Activated CD4-positive, alpha-beta T cell treated with anti-CD3 and anti-CD28 coated beads, Interleukin-10, Interleukin-2, amounts not matched to agents 100 ng/mL and 50 ng/mL, durations not matched to agents 16 hours and 8 hours (primary cell): ENCODE measurements at regions not wholly inside any gene's neighbourhood (a gene's known extent, or its start where the extent isn't known, plus 50 kb on each side); places are given as distances from the start of the nearest gene placed in this dataset.
"Not testable (repeated sequence)": the region's sequence is repeated elsewhere in the genome, so short reads cannot be mapped to it uniquely, and the experiment has no call there.

Experiments used
- DNase-seq: peaks from one replicate; pipeline ENCODE4 v3.0.0-alpha.2; 2020

DNA sequence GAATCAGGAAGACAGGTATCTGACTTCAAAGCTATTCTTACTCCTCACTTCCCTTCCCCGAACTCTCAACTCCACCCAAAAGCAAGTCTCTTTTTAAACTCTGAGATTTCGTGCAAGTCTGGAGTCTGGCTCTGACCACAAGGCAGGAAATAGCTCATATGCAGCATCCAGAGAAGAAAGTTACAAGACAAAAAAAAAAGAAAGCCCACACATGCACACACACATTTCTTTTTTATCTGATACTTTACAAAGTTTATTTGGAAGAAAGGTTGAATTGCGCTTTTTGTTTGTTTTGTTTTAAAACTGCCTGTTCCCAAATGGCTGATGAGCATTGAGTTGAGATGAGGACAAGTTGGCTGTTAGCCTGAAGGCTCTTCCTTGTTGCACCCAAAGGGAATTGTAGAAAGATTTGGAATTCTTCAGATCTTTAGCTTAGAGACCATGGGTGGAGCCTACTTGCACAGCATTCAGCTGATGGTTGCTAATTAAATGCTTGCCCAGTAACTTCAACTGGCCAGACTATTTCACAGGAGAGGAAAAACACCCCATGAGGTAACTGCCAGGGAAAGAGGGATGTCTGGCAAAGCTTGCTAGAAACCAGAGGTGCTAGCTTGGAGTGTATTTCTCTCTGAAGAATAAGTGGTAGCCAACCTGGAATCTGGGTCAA, 490.3 kb downstream of the TTLL7 start:
- peak; percentile 85 for DNase-seq

GRCh38 chr1:83505148-83505547, 493.8 kb downstream of the TTLL7 start:
- no peak for DNase-seq

DNA sequence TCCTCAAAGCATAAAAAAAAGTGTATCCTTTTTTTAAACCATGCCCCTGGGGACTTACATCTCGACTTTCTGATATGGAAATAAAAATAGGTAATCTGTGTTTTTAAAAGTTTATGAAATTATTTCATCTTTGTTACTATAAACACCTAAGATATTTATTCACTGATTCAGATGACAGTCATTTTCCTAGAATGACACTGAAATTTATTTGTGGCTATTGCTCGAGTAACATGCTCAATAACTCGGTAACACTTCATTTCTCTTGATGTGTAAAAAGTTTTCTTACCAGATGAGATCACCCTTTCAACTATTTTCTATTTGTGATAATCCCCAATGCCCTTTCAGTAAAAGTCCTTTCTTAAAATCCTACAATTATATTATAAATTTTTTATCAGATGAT, 495.8 kb downstream of the TTLL7 start:
- DNase-seq, result no peak

- DNase-seq, result peak; percentile 63
Measured at GRCh38 chr1:83500987-83501591, 497.8 kb downstream of the TTLL7 start.

GRCh38 chr1:83500531-83500930, 498.4 kb downstream of the TTLL7 start:
- DNase-seq, result no peak

DNA sequence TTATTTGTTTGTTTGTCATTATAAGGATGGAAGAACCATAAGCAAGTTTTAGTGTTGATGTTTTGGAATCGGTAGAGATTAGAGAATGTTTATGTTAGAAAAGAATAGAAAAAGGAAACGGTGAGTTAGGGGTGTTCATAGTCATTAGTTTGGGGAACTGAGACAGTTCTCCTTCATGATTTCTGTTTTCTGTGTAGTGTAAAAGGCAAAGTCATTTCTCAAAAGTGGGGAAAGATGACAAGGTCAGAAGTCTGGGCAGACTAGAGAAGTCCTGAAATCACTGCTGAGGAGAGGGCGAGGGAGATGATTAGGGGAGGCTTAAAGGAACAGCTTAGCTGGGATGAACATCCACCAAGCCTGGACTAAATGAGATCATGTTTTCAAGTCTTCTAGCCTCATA, 498.9 kb downstream of the TTLL7 start:
- peak; percentile 2 for DNase-seq

DNA sequence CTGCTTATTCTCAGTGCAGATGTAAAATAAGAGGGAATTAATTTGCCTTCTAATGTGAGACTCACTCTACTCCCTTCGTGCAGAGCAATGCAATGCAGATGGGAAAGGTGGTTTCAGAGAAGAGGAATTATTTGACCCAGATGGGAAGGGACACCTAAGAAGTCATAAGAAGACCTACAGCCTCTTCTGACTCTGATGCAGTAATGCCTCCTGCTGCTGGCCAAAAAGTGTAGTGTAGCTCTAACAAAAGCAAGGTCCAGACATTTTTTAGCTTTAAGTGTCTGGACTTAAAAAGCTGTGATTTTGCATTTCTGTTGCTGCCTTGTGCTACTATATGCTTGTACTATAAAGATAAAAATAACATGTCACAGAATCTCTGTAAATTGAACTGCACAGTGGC, 501.4 kb downstream of the TTLL7 start:
- DNase-seq, result no peak

DNA sequence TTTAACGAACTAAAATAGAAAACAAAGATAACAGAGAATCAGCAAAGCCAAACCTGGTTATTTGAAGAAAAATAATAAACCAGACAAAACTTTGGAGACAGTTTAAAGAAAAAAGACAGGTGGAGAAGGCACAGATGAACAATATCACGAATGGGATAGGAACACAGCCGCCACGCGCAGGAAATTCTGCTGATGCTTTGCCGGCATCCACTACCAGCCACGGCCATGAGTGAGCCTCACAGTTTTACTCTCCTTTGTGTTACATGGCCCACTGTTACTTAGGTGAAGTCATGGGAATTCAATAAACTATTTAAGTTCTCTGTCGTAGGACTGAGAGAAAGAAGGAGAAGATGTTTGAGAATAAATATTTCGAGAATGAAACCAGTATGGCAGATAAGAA, 503.4 kb downstream of the TTLL7 start:
- no peak for DNase-seq

GRCh38 chr1:83493633-83494032, 505.3 kb downstream of the TTLL7 start:
- DNase-seq, result no peak

DNA sequence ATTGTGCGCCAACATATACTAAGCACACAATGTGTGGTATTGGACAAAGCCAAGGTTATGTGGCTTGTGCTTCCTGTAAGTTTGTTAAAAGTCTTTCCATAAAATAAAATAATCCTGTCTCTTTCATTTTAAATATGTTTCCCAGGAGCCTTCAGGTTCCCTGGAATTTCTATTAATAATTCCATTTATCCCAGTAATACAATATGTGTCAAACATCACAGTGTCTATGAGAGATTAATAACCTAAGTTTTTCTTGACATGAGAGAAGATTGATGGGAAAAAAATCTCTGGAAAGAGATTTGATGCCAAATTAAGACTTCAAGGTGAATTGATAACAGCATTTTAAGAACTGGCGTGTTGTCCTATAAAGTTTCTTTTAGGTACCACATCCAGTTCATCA, 507.0 kb downstream of the TTLL7 start:
- DNase-seq, result no peak

DNA sequence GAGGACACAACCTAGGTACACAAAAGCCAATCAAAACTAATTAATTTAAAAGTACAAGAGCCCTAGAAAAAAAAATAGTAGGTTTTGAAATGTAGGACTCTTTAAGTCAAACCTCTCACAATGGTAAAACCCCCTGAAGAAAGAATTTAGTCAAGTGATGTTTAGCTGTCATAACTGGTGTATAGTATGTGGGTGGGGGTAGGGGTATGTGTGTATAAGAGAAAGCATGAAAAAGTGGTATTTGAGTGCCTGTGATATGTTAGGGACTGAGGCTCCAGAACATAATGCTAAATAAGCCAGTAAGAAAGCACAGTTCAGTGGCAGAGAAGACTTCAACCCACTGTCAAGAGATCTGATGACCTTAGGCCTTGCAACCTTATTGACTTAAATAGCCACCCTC, 507.9 kb downstream of the TTLL7 start:
- DNase-seq, result no peak

DNA sequence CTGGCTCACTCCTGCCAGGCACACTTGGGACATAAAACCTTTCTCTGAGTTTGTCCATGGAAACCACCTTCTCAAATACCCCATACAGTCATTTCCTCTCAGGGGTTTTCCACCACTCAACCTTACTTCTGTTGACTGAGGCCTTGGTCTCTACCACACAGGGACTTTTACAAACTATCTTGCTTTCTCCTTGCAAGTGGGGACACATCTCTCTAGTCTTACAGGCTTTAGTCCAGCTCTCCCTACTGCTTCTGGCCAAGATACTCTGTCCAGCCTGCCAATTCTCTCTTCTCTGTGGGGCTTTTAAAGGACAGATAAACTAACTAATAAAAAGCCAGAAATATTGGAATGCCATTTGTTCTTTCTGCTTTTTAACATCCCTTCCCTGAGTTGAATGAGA, 510.8 kb downstream of the TTLL7 start:
- peak; percentile 64 for DNase-seq

DNA sequence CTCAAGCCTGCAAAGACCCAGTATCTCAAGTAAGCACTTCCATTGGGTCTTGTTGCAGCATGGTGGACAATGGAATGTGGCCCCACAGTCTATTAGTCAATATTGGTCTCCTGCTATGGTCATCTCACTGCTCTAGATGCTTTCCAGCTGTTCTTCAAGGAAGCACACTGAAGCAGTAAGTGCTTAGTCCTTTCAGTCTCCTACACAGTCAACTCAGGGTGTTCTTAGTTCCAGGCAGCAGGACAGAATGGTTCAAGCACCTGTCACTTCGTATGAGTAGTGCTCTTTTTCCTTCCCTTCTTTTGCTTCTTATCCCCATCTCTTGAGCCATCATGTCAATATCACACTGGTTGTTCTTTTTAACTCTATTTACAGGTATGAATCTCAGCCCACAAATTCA, 511.5 kb downstream of the TTLL7 start:
- DNase-seq, result not testable (repeated sequence)

DNA sequence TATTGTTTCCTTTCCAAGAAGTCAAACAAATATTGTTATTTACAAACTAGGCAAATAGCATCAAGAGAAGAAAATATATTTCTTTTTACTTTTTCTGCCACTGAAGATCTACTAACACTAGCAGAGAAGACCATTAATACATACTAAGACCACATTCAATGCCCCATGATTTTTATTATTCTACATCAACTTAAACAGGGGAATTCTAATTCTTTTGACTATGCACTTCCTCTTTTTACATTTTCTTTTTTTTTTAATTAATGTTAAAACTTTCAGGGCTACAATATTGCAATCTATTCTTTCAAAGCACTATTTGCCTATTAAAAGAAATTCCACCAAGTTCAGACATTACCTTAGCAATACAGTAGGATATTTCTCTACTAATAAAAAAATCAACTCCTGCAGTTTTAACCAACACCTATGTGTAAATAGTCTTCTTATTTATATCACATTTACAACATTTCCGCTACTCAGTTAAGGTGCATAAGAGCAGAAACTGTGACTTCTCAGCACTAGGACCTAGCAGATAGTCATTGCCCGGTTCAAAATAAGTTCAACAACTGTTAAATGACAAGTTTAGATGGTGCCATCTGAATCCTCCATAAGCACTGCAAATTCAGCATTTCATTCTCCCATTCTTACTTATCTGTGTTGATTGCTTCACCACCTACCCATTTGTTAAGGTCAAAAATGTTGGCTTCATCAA, 513.5 kb downstream of the TTLL7 start:
- not testable (repeated sequence) for DNase-seq

DNA sequence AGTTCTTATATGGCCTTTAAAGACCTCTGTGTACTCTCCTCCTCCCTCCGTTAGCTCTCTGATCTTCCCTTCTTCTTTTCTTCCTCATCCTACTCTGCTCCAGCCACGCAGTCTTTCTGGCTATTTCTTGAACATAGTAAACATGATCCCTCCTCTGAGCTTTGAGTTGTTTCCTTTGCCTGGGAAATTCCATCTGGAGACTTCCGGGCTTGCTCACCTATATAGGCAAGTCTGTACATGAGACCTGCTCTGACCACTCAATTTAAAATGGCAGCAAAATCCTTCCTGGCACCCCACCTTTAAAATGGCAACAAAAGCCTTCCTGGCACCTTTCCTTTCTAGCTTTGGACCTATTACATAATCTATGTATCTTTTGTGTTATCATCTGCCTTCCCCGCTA, 517.6 kb downstream of the TTLL7 start:
- not testable (repeated sequence) for DNase-seq

DNA sequence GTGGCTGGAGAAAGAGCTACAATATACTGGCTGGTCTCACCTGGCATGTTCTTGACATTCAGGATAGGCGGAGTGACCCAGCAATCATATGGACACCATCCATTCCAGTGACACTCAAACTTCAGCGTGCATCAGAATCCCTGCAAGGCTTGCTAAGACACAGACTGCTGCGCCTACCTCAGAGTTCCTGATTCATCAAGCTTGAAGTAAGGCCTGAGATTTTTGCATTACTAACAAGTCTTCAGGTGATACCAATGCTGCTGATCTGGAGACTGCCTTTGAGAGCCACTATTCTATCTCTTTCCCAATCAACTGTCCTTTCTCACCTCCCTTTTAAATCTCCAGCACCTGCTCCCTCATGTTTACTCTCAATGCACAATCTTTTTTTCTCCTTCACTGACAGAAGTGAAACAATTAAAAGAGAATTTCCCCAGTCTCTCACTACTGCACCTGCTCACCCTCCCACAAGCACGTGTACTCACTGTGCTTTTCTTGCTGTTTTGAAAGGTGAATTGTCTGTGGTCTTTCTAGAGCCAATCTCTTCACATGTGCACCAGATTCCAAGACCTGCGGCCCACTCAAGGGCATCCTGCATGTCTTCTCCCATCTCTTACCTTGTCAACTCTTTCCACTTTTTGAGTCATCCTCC, 519.2 kb downstream of the TTLL7 start:
- DNase-seq, result not testable (repeated sequence)

DNA sequence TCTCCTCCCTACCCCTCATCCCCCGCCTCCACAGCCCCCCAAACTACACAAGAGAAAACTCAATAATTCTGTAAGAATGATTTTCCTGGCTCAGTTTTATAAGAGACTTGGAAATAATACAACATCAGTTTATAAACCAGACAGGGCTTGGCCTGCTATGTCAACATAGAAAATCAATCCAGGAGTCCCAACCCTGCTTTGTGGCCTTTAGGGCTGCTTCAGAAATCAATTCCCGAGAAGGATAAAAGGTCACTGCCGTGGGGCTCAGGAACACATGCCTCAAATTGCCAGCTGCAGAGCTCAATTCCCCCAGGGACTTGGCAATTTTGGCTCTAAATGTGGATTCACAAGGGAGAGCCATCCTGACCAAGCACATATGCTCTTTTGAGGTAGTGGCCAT, 520.8 kb downstream of the TTLL7 start:
- not testable (repeated sequence) for DNase-seq

DNA sequence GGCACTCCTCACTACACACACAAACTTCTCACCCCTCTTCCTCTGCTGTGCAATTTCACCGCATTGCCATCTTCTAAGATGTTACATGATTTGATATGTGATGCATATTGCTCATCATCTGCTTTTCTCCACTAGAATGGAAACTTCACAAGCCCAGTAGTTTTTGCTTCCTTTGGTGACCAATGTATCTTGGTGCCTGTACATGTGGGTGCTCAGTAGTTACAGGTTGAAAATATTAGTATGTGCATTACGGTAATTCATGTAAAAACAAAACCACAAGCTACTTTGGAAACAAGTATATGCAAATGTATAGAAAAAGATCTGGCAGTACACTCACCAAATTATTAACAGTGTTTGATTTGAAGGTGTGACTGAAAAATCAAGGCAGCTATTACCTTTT, 522.4 kb downstream of the TTLL7 start:
- DNase-seq, result peak; percentile 48

GRCh38 chr1:83474946-83475345, 524.0 kb downstream of the TTLL7 start:
- DNase-seq, result peak; percentile 2

GRCh38 chr1:83473986-83474385, 524.9 kb downstream of the TTLL7 start:
- DNase-seq, result not testable (repeated sequence)

- not testable (repeated sequence) for DNase-seq
Measured at GRCh38 chr1:83472066-83472465, 526.9 kb downstream of the TTLL7 start.

DNA sequence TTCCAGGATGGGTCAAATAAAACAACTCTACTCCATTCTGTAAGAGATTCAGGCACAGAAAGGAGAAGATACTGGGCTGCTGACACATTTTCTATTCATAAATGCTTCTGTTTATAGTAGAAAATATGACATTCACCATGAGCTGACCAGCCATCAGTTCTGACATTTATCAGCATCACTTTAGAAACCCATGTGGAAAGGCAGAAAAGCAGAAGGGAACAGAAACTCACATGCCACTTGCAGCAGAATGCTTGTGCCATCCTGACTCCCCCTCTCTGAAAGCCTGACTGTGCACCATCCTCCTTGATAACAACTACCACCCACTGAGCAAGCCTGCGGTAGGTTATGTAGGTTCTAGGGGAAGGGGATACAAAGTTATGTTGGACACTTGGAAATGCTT, 527.7 kb downstream of the TTLL7 start:
- DNase-seq, result not testable (repeated sequence)

DNA sequence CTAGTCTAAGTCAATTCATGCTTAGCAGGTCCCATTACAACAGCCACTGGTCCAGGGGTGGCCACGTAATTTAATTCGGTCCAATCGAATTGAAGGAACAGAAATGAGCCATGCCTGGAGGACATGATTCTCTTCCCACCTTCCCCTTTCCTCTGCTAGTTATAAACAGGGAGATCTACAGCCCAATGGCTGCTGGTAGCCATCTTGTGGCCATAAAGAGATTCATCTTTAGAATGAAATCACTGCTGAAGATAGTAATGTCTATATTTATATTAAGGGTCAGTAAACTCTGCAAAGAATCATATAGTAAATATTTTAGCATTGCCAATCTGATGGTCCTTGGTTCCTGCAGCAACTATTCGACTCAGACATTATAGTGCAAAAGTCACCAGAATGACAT, 530.6 kb downstream of the TTLL7 start:
- DNase-seq, result not testable (repeated sequence)
